HCT116 (cell line): ENCODE measurements at regions not wholly inside any gene's neighbourhood (a gene's known extent, or its start where the extent isn't known, plus 50 kb on each side); places are given as distances from the start of the nearest gene placed in this dataset.

ENCODE experiments used
- ATAC-seq: fragments of 200-7000 bp; cut with Tn5 transposase; 2 replicates; pipeline ENCODE4 v1.9.1; 2020; ENCODE audit warnings: mild to moderate bottlenecking, moderate library complexity
- BruUV-seq: library from RNA; stranded (reverse); fragments of 400-500 nt; replicated peaks from 2 replicates; lab custom pipeline; 2021; lab: Mats Ljungman, UMichigan
- CTCF ChIA-PET: fragments of 300-600 bp; sonication (Branson Sonifier 250); formaldehyde crosslinking; loops from one replicate; lab custom pipeline; 2021; ENCODE audit warnings: antibody characterized with exemption; lab: Charles Lee
- POLR2A ChIA-PET: fragments of 300-600, 350-600 bp; sonication (Branson Sonifier 250); formaldehyde crosslinking; loops from one replicate; lab custom pipeline; 2021; ENCODE audit warnings: antibody characterized with exemption; lab: Charles Lee
- RAD21 ChIA-PET, 2 experiments: fragments of 300-600 bp; sonication (Branson Sonifier 250); formaldehyde crosslinking; loops; one replicate each; lab custom pipeline; 2023; ENCODE audit warnings: low total read pairs in 2 of 2; ENCODE audit not compliant: uncharacterized antibody in 2 of 2, unreplicated experiment in 2 of 2, low non-redundant PET in 1 of 2; lab: Charles Lee
- DNase-seq: peaks from one replicate; pipeline ENCODE4 v3.0.0-alpha.2; 2010; ENCODE audit warnings: low read depth, low spot score
- H2AFZ ChIP-seq: fragments of 200-600 bp; shearing (Covaris generic), sonication (generic); 2 replicates; pipeline ENCODE4 v1.6.1; 2017; ENCODE audit warnings: low read depth, mixed run types, mixed read lengths, antibody characterized with exemption, low read length; ENCODE audit not compliant: poor library complexity, severe bottlenecking
- H3K27ac ChIP-seq: 2 replicates; pipeline ENCODE4 v1.5.1; 2012; ENCODE audit warnings: low read depth, low read length
- H3K27me3 ChIP-seq: fragments of 200-600 bp; sonication (generic); 2 replicates; pipeline ENCODE4 v1.6.1; 2016; ENCODE audit warnings: mixed run types, low read length, mixed read lengths; ENCODE audit not compliant: insufficient read depth
- H3K36me3 ChIP-seq, 2 experiments: fragments of 200-500 bp in 1 of 2; fragments of 200-600 bp in 1 of 2; sonication (Bioruptor generic) in 1 of 2; sonication (generic) in 1 of 2; 2 replicates each; pipeline versions ENCODE4 v1.5.1 to v1.6.1; 2014 to 2016; ENCODE audit warnings: low read length in 2 of 2, inconsistent platforms in 1 of 2, mixed read lengths in 1 of 2, mixed run types in 1 of 2; ENCODE audit not compliant: insufficient read depth in 2 of 2, control insufficient read depth in 1 of 2
- H3K4me1 ChIP-seq, 2 experiments: fragments of 200-600 bp in 1 of 2; sonication (generic) in 1 of 2; 2 replicates each; pipeline versions ENCODE4 v1.5.1 to v1.6.1; 2012 to 2017; ENCODE audit warnings: low read length in 2 of 2, inconsistent platforms in 1 of 2, mild to moderate bottlenecking in 1 of 2, mixed read lengths in 1 of 2, mixed run types in 1 of 2, moderate library complexity in 1 of 2; ENCODE audit not compliant: insufficient read depth in 2 of 2, control insufficient read depth in 1 of 2
- H3K4me2 ChIP-seq: fragments of 200-600 bp; sonication (generic); 2 replicates; pipeline ENCODE4 v1.6.1; 2017; ENCODE audit warnings: mixed run types, low read length, mixed read lengths
- H3K4me3 ChIP-seq, 2 experiments: fragments of 200-600 bp in 1 of 2; sonication (generic) in 1 of 2; replicated peaks in 1 of 2; 2 replicates each; pipeline ENCODE4 v1.5.1; 2011 to 2016; ENCODE audit warnings: low read length in 2 of 2, control low read depth in 1 of 2, low read depth in 1 of 2, mild to moderate bottlenecking in 1 of 2, mixed read lengths in 1 of 2, mixed run types in 1 of 2
- H3K79me2 ChIP-seq: fragments of 200-600 bp; sonication (generic); 2 replicates; pipeline ENCODE4 v1.6.1; 2017; ENCODE audit warnings: mild to moderate bottlenecking, mixed run types, low read length, moderate library complexity, mixed read lengths; ENCODE audit not compliant: insufficient read depth
- H3K9ac ChIP-seq: fragments of 200-600 bp; sonication (generic); 2 replicates; pipeline ENCODE4 v1.6.1; 2016; ENCODE audit warnings: low read length, mixed read lengths
- H3K9me2 ChIP-seq: fragments of 200-600 bp; sonication (generic), shearing (Covaris generic); 2 replicates; pipeline ENCODE4 v1.6.1; 2017; ENCODE audit warnings: mixed run types, mild to moderate bottlenecking, moderate library complexity; ENCODE audit not compliant: insufficient read depth
- H3K9me3 ChIP-seq, 2 experiments: fragments of 200-500 bp in 1 of 2; fragments of 200-600 bp in 1 of 2; sonication (Bioruptor generic) in 1 of 2; sonication (generic) in 1 of 2; 2 replicates each; pipeline ENCODE4 v1.6.1; 2014 to 2017; ENCODE audit warnings: low read length in 2 of 2, mixed read lengths in 2 of 2, inconsistent platforms in 1 of 2, low read depth in 1 of 2, mild to moderate bottlenecking in 1 of 2, mixed run types in 1 of 2, moderate library complexity in 1 of 2; ENCODE audit not compliant: control insufficient read depth in 1 of 2, insufficient read depth in 1 of 2
- H4K20me1 ChIP-seq: fragments of 200-600 bp; sonication (generic), shearing (Covaris generic); 2 replicates; pipeline ENCODE4 v1.6.1; 2017; ENCODE audit warnings: mixed run types, mild to moderate bottlenecking, moderate library complexity; ENCODE audit not compliant: insufficient read depth
- CBX3 ChIP-seq: IDR thresholded peaks from 2 replicates; pipeline ENCODE4 v1.6.1; 2012; ENCODE audit warnings: low read depth
- CEBPB ChIP-seq: IDR thresholded peaks from 2 replicates; pipeline ENCODE4 v1.6.1; 2012; ENCODE audit warnings: low read depth
- EGR1 ChIP-seq: IDR thresholded peaks from 2 replicates; pipeline ENCODE4 v1.6.1; 2012; ENCODE audit warnings: low read depth
- ELF1 ChIP-seq: IDR thresholded peaks from 2 replicates; pipeline ENCODE4 v1.6.1; 2012; ENCODE audit warnings: low read depth, borderline replicate concordance
- EZH2 ChIP-seq: fragments of 200-600 bp; sonication (generic); IDR thresholded peaks from 2 replicates; pipeline ENCODE4 v1.6.1; 2017; ENCODE audit warnings: antibody characterized with exemption, mixed run types
- EZH2phosphoT487 ChIP-seq: fragments of 200-600 bp; IDR thresholded peaks from 2 replicates; pipeline ENCODE4 v1.6.1; 2018; ENCODE audit warnings: antibody characterized with exemption, borderline replicate concordance
- POLR2A ChIP-seq: IDR thresholded peaks from 2 replicates; pipeline ENCODE4 v1.7.0; 2011; ENCODE audit warnings: borderline replicate concordance; ENCODE audit not compliant: insufficient read depth, insufficient read length; ENCODE audit errors: extremely low read depth
- RAD21 ChIP-seq: IDR thresholded peaks from 2 replicates; pipeline ENCODE4 v1.6.1; 2012; ENCODE audit warnings: low read depth, mild to moderate bottlenecking
- SP1 ChIP-seq: IDR thresholded peaks from 2 replicates; pipeline ENCODE4 v1.6.1; 2012; ENCODE audit warnings: low read depth
- ZNF274 ChIP-seq: fragments of 200-500 bp; sonication (Bioruptor generic); IDR thresholded peaks from 2 replicates; pipeline ENCODE4 v1.6.1; 2014; ENCODE audit warnings: mild to moderate bottlenecking, low read depth, low read length, inconsistent platforms
- intact Hi-C: fragments of 100-400 bp; cut with micrococcal nuclease; formaldehyde crosslinking; loops from 2 replicates; pipeline ENCODE4 v1.10.0; 2022
- TF ChIP-seq, protein P1 (sequence below): IDR thresholded peaks from 2 replicates; pipeline ENCODE4 v1.6.1; 2012; ENCODE audit warnings: low read depth
- TF ChIP-seq, protein P2 (sequence below), 3 experiments: fragments of 200-600 bp in 1 of 3; sonication (generic) in 1 of 3; IDR thresholded peaks in 2 of 3; conservative IDR thresholded peaks in 1 of 3; 2 replicates each; pipeline ENCODE4 v1.5.1; 2012 to 2017; ENCODE audit warnings: low read depth in 2 of 3, low read length in 2 of 3, antibody characterized with exemption in 1 of 3, borderline replicate concordance in 1 of 3, control low read depth in 1 of 3, mild to moderate bottlenecking in 1 of 3, mixed read lengths in 1 of 3, mixed run types in 1 of 3, moderate library complexity in 1 of 3; ENCODE audit not compliant: insufficient read depth in 1 of 3

DNA sequence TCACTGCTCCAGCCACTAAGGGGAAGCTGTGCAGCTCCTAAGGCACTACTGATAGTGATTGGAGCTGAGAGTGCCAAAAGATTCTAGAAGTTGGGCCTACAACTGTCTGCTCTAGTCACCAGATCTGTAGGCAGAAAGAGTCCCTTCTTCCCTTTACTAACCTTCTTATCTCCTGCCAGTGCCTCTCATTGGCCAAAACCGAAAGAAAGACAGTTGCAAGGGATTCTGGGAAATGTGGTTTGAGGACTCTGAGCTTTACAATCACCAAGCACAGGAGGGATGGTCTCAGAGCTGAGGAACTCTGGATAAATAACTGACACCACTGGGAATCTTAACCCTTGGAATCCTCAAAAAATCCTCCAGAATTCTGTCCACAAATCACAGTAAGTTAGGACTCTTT, 615.8 kb downstream of the CCSER2 start (continued):
- TF ChIP-seq, protein P1, sequence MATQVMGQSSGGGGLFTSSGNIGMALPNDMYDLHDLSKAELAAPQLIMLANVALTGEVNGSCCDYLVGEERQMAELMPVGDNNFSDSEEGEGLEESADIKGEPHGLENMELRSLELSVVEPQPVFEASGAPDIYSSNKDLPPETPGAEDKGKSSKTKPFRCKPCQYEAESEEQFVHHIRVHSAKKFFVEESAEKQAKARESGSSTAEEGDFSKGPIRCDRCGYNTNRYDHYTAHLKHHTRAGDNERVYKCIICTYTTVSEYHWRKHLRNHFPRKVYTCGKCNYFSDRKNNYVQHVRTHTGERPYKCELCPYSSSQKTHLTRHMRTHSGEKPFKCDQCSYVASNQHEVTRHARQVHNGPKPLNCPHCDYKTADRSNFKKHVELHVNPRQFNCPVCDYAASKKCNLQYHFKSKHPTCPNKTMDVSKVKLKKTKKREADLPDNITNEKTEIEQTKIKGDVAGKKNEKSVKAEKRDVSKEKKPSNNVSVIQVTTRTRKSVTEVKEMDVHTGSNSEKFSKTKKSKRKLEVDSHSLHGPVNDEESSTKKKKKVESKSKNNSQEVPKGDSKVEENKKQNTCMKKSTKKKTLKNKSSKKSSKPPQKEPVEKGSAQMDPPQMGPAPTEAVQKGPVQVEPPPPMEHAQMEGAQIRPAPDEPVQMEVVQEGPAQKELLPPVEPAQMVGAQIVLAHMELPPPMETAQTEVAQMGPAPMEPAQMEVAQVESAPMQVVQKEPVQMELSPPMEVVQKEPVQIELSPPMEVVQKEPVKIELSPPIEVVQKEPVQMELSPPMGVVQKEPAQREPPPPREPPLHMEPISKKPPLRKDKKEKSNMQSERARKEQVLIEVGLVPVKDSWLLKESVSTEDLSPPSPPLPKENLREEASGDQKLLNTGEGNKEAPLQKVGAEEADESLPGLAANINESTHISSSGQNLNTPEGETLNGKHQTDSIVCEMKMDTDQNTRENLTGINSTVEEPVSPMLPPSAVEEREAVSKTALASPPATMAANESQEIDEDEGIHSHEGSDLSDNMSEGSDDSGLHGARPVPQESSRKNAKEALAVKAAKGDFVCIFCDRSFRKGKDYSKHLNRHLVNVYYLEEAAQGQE: no peak
- TF ChIP-seq, protein P2, sequence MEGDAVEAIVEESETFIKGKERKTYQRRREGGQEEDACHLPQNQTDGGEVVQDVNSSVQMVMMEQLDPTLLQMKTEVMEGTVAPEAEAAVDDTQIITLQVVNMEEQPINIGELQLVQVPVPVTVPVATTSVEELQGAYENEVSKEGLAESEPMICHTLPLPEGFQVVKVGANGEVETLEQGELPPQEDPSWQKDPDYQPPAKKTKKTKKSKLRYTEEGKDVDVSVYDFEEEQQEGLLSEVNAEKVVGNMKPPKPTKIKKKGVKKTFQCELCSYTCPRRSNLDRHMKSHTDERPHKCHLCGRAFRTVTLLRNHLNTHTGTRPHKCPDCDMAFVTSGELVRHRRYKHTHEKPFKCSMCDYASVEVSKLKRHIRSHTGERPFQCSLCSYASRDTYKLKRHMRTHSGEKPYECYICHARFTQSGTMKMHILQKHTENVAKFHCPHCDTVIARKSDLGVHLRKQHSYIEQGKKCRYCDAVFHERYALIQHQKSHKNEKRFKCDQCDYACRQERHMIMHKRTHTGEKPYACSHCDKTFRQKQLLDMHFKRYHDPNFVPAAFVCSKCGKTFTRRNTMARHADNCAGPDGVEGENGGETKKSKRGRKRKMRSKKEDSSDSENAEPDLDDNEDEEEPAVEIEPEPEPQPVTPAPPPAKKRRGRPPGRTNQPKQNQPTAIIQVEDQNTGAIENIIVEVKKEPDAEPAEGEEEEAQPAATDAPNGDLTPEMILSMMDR (IDR thresholded peaks at IDR 0.05 in 2 of 3, conservative IDR thresholded peaks at IDR 0.05 in 1 of 3; ENCODE audit: borderline replicate concordance in 1 of 3, insufficient read depth in 1 of 3, low read depth in 2 of 3, low read length in 2 of 3): no peak

DNA sequence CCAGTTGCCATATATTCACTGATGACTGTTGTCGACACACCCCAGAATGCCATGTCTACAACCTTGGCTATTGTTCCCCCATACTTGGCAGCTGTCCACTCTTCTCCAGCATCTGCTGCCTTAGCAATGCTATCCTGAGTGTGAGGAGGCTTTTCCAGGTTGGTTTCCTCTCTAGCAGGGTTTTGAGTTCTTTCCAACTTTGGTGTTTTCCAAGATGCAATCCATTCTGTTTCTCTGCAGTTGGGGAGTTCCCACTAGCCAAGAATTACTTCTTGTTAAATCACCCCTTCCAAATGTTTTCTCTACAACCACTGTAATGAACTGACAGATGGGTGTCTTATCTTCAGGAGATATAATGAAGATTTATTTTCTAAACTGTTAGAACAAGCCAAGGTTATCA, 617.4 kb downstream of the CCSER2 start:
- POLR2A ChIA-PET: no interaction called here
- Histone ChIP-seq H3K27ac (no peak overlapping the region), H3K79me2 (no peaks in the 10 kb centered on the region), H3K36me3 (no peaks in the 10 kb centered on the region), H3K4me2 (no peak overlapping the region), H3K4me1 (no peaks in the 10 kb centered on the region; a peak in 1 of 4 replicates), H3K9me3 (no peaks in the 10 kb centered on the region), H2AFZ (no peak overlapping the region), H3K27me3 (peaks cover 8% of the 10 kb centered on the region), H3K4me3 (no peak overlapping the region), H3K9me2 (no peaks in the 10 kb centered on the region), H3K9ac (no peak overlapping the region), H4K20me1 (no peaks in the 10 kb centered on the region)
- DNase-seq: no peak
- no peak for ATAC-seq
- no TSS peak for BruUV-seq
- RAD21 ChIA-PET: no interaction called here
- CTCF ChIA-PET: no interaction called here
- intact Hi-C loops: no loop called here
- TF ChIP-seq, protein P2 (IDR thresholded peaks at IDR 0.05 in 2 of 3, conservative IDR thresholded peaks at IDR 0.05 in 1 of 3; ENCODE audit: borderline replicate concordance in 1 of 3, insufficient read depth in 1 of 3, low read depth in 2 of 3, low read length in 2 of 3): no peak
- no peak for TF ChIP-seq EZH2phosphoT487
- TF ChIP-seq RAD21: no peak
- no peak for TF ChIP-seq CEBPB
- no peak for TF ChIP-seq EZH2
- TF ChIP-seq, protein P1: no peak
- no peak for TF ChIP-seq EGR1
- no peak for TF ChIP-seq SP1
- TF ChIP-seq ELF1: no peak
- no peak for TF ChIP-seq CBX3
- TF ChIP-seq ZNF274: no peak
- TF ChIP-seq POLR2A: no peak
